Endodermal cell (in vitro differentiated cells): ENCODE measurements at regions not wholly inside any gene's neighbourhood (a gene's known extent, or its start where the extent isn't known, plus 50 kb on each side); places are given as distances from the start of the nearest gene placed in this dataset.

Experiments used
- DNase-seq: peaks from one replicate; pipeline ENCODE4 v3.0.0-alpha.2; 2017
- H3K27ac ChIP-seq: 2 replicates; pipeline ENCODE4 v1.5.1; 2013; ENCODE audit warnings: mild to moderate bottlenecking, low read depth, low read length, moderate library complexity
- H3K27me3 ChIP-seq: 2 replicates; pipeline ENCODE4 v1.6.1; 2013; ENCODE audit warnings: mild to moderate bottlenecking, low read length, moderate library complexity; ENCODE audit not compliant: insufficient read depth, control insufficient read depth, poor library complexity, severe bottlenecking
- H3K36me3 ChIP-seq: 2 replicates; pipeline ENCODE4 v1.7.0; 2013; ENCODE audit warnings: mild to moderate bottlenecking, low read length, moderate library complexity; ENCODE audit not compliant: control insufficient read depth, insufficient read depth
- H3K4me1 ChIP-seq: one replicate; pipeline ENCODE4 v1.7.0; 2013; ENCODE audit warnings: low read length; ENCODE audit not compliant: control insufficient read depth, insufficient read depth
- H3K4me3 ChIP-seq: 2 replicates; pipeline ENCODE4 v1.5.1; 2013; ENCODE audit warnings: mild to moderate bottlenecking, low read length, moderate library complexity
- H3K9ac ChIP-seq: 2 replicates; pipeline ENCODE4 v1.6.1; 2013; ENCODE audit warnings: mild to moderate bottlenecking, low read length, moderate library complexity; ENCODE audit not compliant: poor library complexity, severe bottlenecking; ENCODE audit errors: extremely low read depth
- H3K9me3 ChIP-seq: 2 replicates; pipeline ENCODE4 v1.6.1; 2013; ENCODE audit warnings: mild to moderate bottlenecking, low read length, moderate library complexity; ENCODE audit not compliant: control insufficient read depth
- H3K27ac Mint-ChIP-seq: 2 replicates; pipeline ENCODE4 v1.8.0; 2020; ENCODE audit warnings: mixed read lengths
- H3K27me3 Mint-ChIP-seq: 2 replicates; pipeline ENCODE4 v1.8.0; 2021; ENCODE audit warnings: mild to moderate bottlenecking, mixed read lengths; ENCODE audit not compliant: insufficient read depth
- H3K36me3 Mint-ChIP-seq: 2 replicates; pipeline ENCODE4 v1.8.0; 2020; ENCODE audit warnings: low read depth, mixed read lengths
- H3K4me1 Mint-ChIP-seq: 2 replicates; pipeline ENCODE4 v1.8.0; 2020; ENCODE audit warnings: mixed read lengths
- H3K4me3 Mint-ChIP-seq: 2 replicates; pipeline ENCODE4 v1.8.0; 2020; ENCODE audit warnings: mild to moderate bottlenecking, moderate library complexity, mixed read lengths
- H3K9me3 Mint-ChIP-seq: 2 replicates; pipeline ENCODE4 v1.8.0; 2020; ENCODE audit warnings: mild to moderate bottlenecking, mixed read lengths
- WGBS, 2 experiments: methylation state at CpG; one replicate each; pipeline versions ENCODE4 v1.1.5 to v1.1.7; 2013; ENCODE audit warnings: missing lambda C conversion rate in 2 of 2, mixed read lengths in 1 of 2; ENCODE audit not compliant: insufficient coverage in 1 of 2, insufficient read length in 1 of 2; 5-methylcytosine and 5-hydroxymethylcytosine counted together
- TF ChIP-seq, protein P1 (sequence below): fragments of 200-600 bp; sonication (generic); conservative IDR thresholded peaks from 2 replicates; pipeline ENCODE4 v1.5.0; 2021; ENCODE audit warnings: antibody characterized with exemption, mild to moderate bottlenecking

- no peaks in the 10 kb centered on the region for H3K36me3 ChIP-seq
- H3K36me3 Mint-ChIP-seq = no peaks in the 10 kb centered on the region
- H3K4me1 ChIP-seq = peaks cover 4% of the 10 kb centered on the region
- H3K27ac Mint-ChIP-seq = peak overlapping the region; percentile 58
- TF ChIP-seq, protein P1, sequence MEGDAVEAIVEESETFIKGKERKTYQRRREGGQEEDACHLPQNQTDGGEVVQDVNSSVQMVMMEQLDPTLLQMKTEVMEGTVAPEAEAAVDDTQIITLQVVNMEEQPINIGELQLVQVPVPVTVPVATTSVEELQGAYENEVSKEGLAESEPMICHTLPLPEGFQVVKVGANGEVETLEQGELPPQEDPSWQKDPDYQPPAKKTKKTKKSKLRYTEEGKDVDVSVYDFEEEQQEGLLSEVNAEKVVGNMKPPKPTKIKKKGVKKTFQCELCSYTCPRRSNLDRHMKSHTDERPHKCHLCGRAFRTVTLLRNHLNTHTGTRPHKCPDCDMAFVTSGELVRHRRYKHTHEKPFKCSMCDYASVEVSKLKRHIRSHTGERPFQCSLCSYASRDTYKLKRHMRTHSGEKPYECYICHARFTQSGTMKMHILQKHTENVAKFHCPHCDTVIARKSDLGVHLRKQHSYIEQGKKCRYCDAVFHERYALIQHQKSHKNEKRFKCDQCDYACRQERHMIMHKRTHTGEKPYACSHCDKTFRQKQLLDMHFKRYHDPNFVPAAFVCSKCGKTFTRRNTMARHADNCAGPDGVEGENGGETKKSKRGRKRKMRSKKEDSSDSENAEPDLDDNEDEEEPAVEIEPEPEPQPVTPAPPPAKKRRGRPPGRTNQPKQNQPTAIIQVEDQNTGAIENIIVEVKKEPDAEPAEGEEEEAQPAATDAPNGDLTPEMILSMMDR = peak; percentile 50
- H3K4me3 ChIP-seq = no peak overlapping the region
- H3K9ac ChIP-seq = no peak overlapping the region
- H3K27ac ChIP-seq = no peak overlapping the region
- H3K4me1 Mint-ChIP-seq = peaks cover 10% of the 10 kb centered on the region
- peak; percentile 96 for DNase-seq
- 33% methylated on average over 3 of the region's 3 CpGs; no CpG with 5 or more reads in 1 of the 2 experiments for WGBS, 2 experiments
- no peaks in the 10 kb centered on the region for H3K27me3 ChIP-seq
- no peaks in the 10 kb centered on the region for H3K9me3 ChIP-seq
- no peak overlapping the region for H3K4me3 Mint-ChIP-seq
- peaks cover 3% of the 10 kb centered on the region for H3K27me3 Mint-ChIP-seq
- H3K9me3 Mint-ChIP-seq = no peaks in the 10 kb centered on the region
Measured at GRCh38 chr5:159510282-159510681, 180.0 kb upstream of the IL12B start.

GRCh38 chr5:159511570-159511969 is 181.3 kb upstream of the IL12B start:
- TF ChIP-seq, protein P1 = no peak
- no peaks in the 10 kb centered on the region for H3K27me3 ChIP-seq
- no peak overlapping the region for H3K4me3 Mint-ChIP-seq
- no peaks in the 10 kb centered on the region for H3K36me3 Mint-ChIP-seq
- no peak overlapping the region for H3K27ac ChIP-seq
- no peak overlapping the region for H3K9ac ChIP-seq
- H3K27ac Mint-ChIP-seq = no peak overlapping the region
- DNase-seq = no peak
- H3K4me3 ChIP-seq = no peak overlapping the region
- peaks cover 14% of the 10 kb centered on the region for H3K4me1 Mint-ChIP-seq
- peaks cover 2% of the 10 kb centered on the region for H3K27me3 Mint-ChIP-seq
- H3K9me3 ChIP-seq = no peaks in the 10 kb centered on the region
- H3K4me1 ChIP-seq = peaks cover 4% of the 10 kb centered on the region
- no peaks in the 10 kb centered on the region for H3K9me3 Mint-ChIP-seq
- 98% methylated on average over 2 of the region's 2 CpGs; no CpG with 5 or more reads in 1 of the 2 experiments for WGBS, 2 experiments
- H3K36me3 ChIP-seq = no peaks in the 10 kb centered on the region

DNA sequence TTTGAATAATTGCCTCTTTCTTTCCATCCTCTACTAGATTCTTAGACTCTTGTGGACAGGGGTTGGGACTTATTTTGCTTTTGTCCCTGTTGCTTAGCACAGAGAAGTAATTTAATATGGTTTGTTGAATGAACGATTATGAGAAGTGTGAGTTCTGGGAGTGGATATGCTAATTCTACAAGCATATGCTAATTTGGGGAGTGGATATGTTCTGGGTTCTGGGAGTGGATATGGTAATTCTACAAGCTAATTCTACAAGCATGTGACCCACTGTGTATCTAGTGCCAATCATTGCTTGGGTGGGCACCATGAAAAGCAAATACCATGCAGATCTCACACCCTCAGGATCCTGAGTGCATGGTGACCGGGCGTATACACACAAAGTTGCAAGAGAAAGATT is 181.8 kb upstream of the IL12B start:
- 90 to 93% methylated on average over 2 to 3 of the region's 3 CpGs for WGBS, 2 experiments
- Histone ChIP-seq H3K27me3 (no peaks in the 10 kb centered on the region), H3K4me3 (no peak overlapping the region), H3K9me3 (no peaks in the 10 kb centered on the region), H3K9ac (no peak overlapping the region), H3K36me3 (no peaks in the 10 kb centered on the region), H3K4me1 (peaks cover 8% of the 10 kb centered on the region), H3K27ac (no peak overlapping the region)
- TF ChIP-seq, protein P1 = no peak
- H3K36me3 Mint-ChIP-seq = no peaks in the 10 kb centered on the region
- no peak overlapping the region for H3K27ac Mint-ChIP-seq
- no peaks in the 10 kb centered on the region for H3K9me3 Mint-ChIP-seq
- no peak overlapping the region for H3K4me3 Mint-ChIP-seq
- peaks cover 2% of the 10 kb centered on the region for H3K27me3 Mint-ChIP-seq
- no peak for DNase-seq
- peaks cover 19% of the 10 kb centered on the region for H3K4me1 Mint-ChIP-seq
